T-helper 2 cell treated with Interferon-gamma antibody and Interleukin-4, amounts not matched to agents 100 ng/mL and 5 ng/mL, for 36 hours (primary cell): ENCODE measurements at regions not wholly inside any gene's neighbourhood (a gene's known extent, or its start where the extent isn't known, plus 50 kb on each side); places are given as distances from the start of the nearest gene placed in this dataset.
"Not testable (repeated sequence)": the region's sequence is repeated elsewhere in the genome, so short reads cannot be mapped to it uniquely, and the experiment has no call there.

ENCODE experiments used
- intact Hi-C: fragments of 100-400 bp; cut with micrococcal nuclease; formaldehyde crosslinking; loops from one replicate; pipeline ENCODE4 v1.15.1; 2023

- intact Hi-C loops: loop anchor here (5.0 kb wide), 1 partner anchor 186 kb away; no protein-coding TSS in a partner anchor
These were observed 62.9 kb upstream of the ZNF217 start for GRCh38 chr20:53656293-53657202.

- intact Hi-C loops: loop anchor here (5.0 kb wide), 1 partner anchor 187 kb away; no protein-coding TSS in a partner anchor
These were observed 62.1 kb upstream of the ZNF217 start for GRCh38 chr20:53655625-53656292.

- intact Hi-C loops: loop anchor here (5.0 kb wide), 1 partner anchor 187 kb away; no protein-coding TSS in a partner anchor
These were observed 61.4 kb upstream of the ZNF217 start for GRCh38 chr20:53654932-53655624.

- intact Hi-C loops: not testable (repeated sequence)
These were observed 60.9 kb upstream of the ZNF217 start for GRCh38 chr20:53654521-53654920.

GRCh38 chr20:53652859-53653517 lies 59.3 kb upstream of the ZNF217 start:
- intact Hi-C loops: loop anchor here (1.0 to 2.0 kb wide), 2 partner anchors 10 to 58 kb away; no protein-coding TSS in a partner anchor

- intact Hi-C loops: loop anchor here (1.0 to 2.0 kb wide), 2 partner anchors 9 to 57 kb away; no protein-coding TSS in a partner anchor
These were observed 58.6 kb upstream of the ZNF217 start for GRCh38 chr20:53652090-53652858.

- intact Hi-C loops: not testable (repeated sequence)
These were observed 55.9 kb upstream of the ZNF217 start for GRCh38 chr20:53649493-53649892.

GRCh38 chr20:53647286-53647821 lies 53.7 kb upstream of the ZNF217 start:
- intact Hi-C loops: no loop called here

GRCh38 chr20:53646550-53646949 lies 52.9 kb upstream of the ZNF217 start:
- intact Hi-C loops: no loop called here

- intact Hi-C loops: no loop called here
These were observed 51.9 kb upstream of the ZNF217 start for GRCh38 chr20:53645582-53645897.

- intact Hi-C loops: loop anchor here (5.0 kb wide), 1 partner anchor 273 kb away; no protein-coding TSS in a partner anchor
These were observed 50.5 kb upstream of the ZNF217 start for GRCh38 chr20:53644108-53644507.
